ENCODE measurements at regions not wholly inside any gene's neighbourhood (a gene's known extent, or its start where the extent isn't known, plus 50 kb on each side); places are given as distances from the start of the nearest gene placed in this dataset.

DNA sequence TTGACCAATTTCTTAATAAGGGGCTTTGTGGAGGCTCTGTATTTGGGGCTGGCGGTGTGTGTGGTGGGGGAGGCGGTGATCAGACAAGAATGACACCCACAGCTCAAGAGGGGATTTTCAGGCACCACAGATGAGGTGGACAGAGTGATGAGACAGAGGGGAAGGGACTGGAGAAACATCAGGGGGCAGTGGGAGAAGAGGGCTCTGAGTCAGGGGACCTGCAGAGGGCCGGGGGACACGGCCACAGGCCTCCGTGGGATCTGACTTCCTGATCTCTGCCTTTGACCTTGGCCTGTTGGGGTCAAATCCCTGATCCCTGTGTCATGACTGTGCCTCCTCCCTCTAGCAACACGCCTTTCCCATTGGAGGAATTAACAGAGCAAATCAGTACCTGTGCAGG lies 197.7 kb downstream of the C9orf50 start:
- no peak for TF ChIP-seq EZH2phosphoT487 (IDR thresholded peaks at IDR 0.05; ENCODE audit: low read depth)
- TF ChIP-seq, protein P1, sequence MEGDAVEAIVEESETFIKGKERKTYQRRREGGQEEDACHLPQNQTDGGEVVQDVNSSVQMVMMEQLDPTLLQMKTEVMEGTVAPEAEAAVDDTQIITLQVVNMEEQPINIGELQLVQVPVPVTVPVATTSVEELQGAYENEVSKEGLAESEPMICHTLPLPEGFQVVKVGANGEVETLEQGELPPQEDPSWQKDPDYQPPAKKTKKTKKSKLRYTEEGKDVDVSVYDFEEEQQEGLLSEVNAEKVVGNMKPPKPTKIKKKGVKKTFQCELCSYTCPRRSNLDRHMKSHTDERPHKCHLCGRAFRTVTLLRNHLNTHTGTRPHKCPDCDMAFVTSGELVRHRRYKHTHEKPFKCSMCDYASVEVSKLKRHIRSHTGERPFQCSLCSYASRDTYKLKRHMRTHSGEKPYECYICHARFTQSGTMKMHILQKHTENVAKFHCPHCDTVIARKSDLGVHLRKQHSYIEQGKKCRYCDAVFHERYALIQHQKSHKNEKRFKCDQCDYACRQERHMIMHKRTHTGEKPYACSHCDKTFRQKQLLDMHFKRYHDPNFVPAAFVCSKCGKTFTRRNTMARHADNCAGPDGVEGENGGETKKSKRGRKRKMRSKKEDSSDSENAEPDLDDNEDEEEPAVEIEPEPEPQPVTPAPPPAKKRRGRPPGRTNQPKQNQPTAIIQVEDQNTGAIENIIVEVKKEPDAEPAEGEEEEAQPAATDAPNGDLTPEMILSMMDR (IDR thresholded peaks at IDR 0.05; ENCODE audit: low read depth, low read length) = no peak
- no peaks in the 10 kb centered on the region for H3K79me2 ChIP-seq (ENCODE audit: low read length)
- no peak overlapping the region for H2AFZ ChIP-seq (ENCODE audit: low read depth, low read length)
- no peaks in the 10 kb centered on the region for H3K9me3 ChIP-seq (ENCODE audit: insufficient read depth, low read length)
- H3K36me3 ChIP-seq (replicated peaks; ENCODE audit: low read depth, low read length) = no peaks in the 10 kb centered on the region
- H3K4me3 ChIP-seq (ENCODE audit: low read length) = no peak overlapping the region
- H3K27me3 ChIP-seq (ENCODE audit: low read depth, low read length) = no peaks in the 10 kb centered on the region
- no peak overlapping the region for H3K27ac ChIP-seq (ENCODE audit: low read length)
- no peak overlapping the region for H3K9ac ChIP-seq (ENCODE audit: low read length)
- no peaks in the 10 kb centered on the region for H3K4me1 ChIP-seq (ENCODE audit: low read length)
- no peaks in the 10 kb centered on the region for H4K20me1 ChIP-seq (ENCODE audit: insufficient read depth, low read length)
- H3K4me2 ChIP-seq (ENCODE audit: low read length) = no peak overlapping the region

- H3K79me2 ChIP-seq (ENCODE audit: low read length) = no peaks in the 10 kb centered on the region
- no peak overlapping the region for H2AFZ ChIP-seq (ENCODE audit: low read depth, low read length)
- no peak for TF ChIP-seq EZH2phosphoT487 (IDR thresholded peaks at IDR 0.05; ENCODE audit: low read depth)
- TF ChIP-seq, protein P1 (IDR thresholded peaks at IDR 0.05; ENCODE audit: low read depth, low read length) = no peak
- no peaks in the 10 kb centered on the region for H3K36me3 ChIP-seq (replicated peaks; ENCODE audit: low read depth, low read length)
- no peaks in the 10 kb centered on the region for H4K20me1 ChIP-seq (ENCODE audit: insufficient read depth, low read length)
- H3K4me3 ChIP-seq (ENCODE audit: low read length) = no peak overlapping the region
- no peaks in the 10 kb centered on the region for H3K4me1 ChIP-seq (ENCODE audit: low read length)
- no peak overlapping the region for H3K27ac ChIP-seq (ENCODE audit: low read length)
- H3K4me2 ChIP-seq (ENCODE audit: low read length) = no peak overlapping the region
- no peak overlapping the region for H3K9ac ChIP-seq (ENCODE audit: low read length)
- H3K9me3 ChIP-seq (ENCODE audit: insufficient read depth, low read length) = no peaks in the 10 kb centered on the region
- H3K27me3 ChIP-seq (ENCODE audit: low read depth, low read length) = no peaks in the 10 kb centered on the region
Measured at GRCh38 chr9:129422843-129423192, 198.1 kb downstream of the C9orf50 start.

DNA sequence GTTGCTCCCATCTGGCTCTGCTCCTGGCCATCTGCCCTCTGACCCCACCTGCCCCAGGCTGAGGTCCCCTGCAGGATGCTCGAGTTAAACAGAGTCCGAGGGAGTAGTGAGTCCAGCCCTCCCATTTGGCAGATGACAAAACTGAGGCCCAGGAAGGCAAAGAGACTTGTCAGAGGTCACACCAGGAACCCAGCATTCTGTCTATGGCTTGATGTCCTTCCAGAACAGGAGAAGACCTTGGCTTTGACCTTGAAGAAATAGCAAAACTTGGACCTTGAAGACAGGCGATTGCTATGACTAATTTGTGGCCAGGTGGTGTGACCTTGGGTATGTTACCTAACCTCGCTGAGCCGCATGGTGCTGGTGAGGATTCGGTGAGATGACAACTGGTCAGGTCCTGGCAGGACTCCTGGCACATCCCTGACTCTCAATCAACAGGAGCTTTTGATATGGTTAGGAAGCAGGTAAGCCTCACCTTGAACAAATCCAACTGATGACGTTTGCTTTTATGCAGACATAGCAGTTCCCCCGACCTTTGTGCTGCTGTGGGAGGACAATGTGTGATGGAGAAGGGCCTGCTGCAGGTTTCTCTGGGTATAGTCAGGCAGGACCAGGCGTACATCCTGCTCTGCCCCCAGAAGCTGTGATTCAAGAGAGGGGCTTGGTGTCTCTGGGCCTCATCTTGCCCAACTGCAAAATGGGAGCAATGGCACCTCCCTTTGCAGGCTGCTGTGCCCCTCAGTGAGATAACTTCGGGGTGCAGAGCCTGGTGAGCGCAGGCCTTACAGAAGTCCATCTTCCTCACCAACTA lies 198.7 kb downstream of the C9orf50 start:
- H3K9ac ChIP-seq (ENCODE audit: low read length) = no peak overlapping the region
- TF ChIP-seq, protein P1 (IDR thresholded peaks at IDR 0.05; ENCODE audit: low read depth, low read length) = no peak
- TF ChIP-seq EZH2phosphoT487 (IDR thresholded peaks at IDR 0.05; ENCODE audit: low read depth) = no peak
- no peaks in the 10 kb centered on the region for H3K9me3 ChIP-seq (ENCODE audit: insufficient read depth, low read length)
- no peak overlapping the region for H3K4me3 ChIP-seq (ENCODE audit: low read length)
- H3K36me3 ChIP-seq (replicated peaks; ENCODE audit: low read depth, low read length) = no peaks in the 10 kb centered on the region
- H2AFZ ChIP-seq (ENCODE audit: low read depth, low read length) = no peak overlapping the region
- no peak overlapping the region for H3K4me2 ChIP-seq (ENCODE audit: low read length)
- no peaks in the 10 kb centered on the region for H3K4me1 ChIP-seq (ENCODE audit: low read length)
- no peaks in the 10 kb centered on the region for H3K79me2 ChIP-seq (ENCODE audit: low read length)
- no peaks in the 10 kb centered on the region for H3K27me3 ChIP-seq (ENCODE audit: low read depth, low read length)
- H4K20me1 ChIP-seq (ENCODE audit: insufficient read depth, low read length) = no peaks in the 10 kb centered on the region
- no peak overlapping the region for H3K27ac ChIP-seq (ENCODE audit: low read length)

- Histone ChIP-seq H2AFZ (ENCODE audit: low read depth, low read length) (no peak overlapping the region), H4K20me1 (ENCODE audit: insufficient read depth, low read length) (no peaks in the 10 kb centered on the region), H3K4me3 (ENCODE audit: low read length) (no peak overlapping the region), H3K36me3 (replicated peaks; ENCODE audit: low read depth, low read length) (no peaks in the 10 kb centered on the region), H3K27me3 (ENCODE audit: low read depth, low read length) (no peaks in the 10 kb centered on the region), H3K9me3 (ENCODE audit: insufficient read depth, low read length) (no peaks in the 10 kb centered on the region), H3K79me2 (ENCODE audit: low read length) (no peaks in the 10 kb centered on the region), H3K9ac (ENCODE audit: low read length) (no peak overlapping the region), H3K27ac (ENCODE audit: low read length) (no peak overlapping the region), H3K4me2 (ENCODE audit: low read length) (no peak overlapping the region), H3K4me1 (ENCODE audit: low read length) (no peaks in the 10 kb centered on the region)
- TF ChIP-seq, protein P1 (IDR thresholded peaks at IDR 0.05; ENCODE audit: low read depth, low read length) = no peak
- no peak for TF ChIP-seq EZH2phosphoT487 (IDR thresholded peaks at IDR 0.05; ENCODE audit: low read depth)
Measured at GRCh38 chr9:129421371-129421770, 199.5 kb downstream of the C9orf50 start.
